NCI-H345 treated with DMSO at 0.1 percent for 48 hours (cell line): ENCODE measurements at regions not wholly inside any gene's neighbourhood (a gene's known extent, or its start where the extent isn't known, plus 50 kb on each side); places are given as distances from the start of the nearest gene placed in this dataset.

ENCODE experiments used
- DNase-seq: peaks from one replicate; lab custom pipeline; 2025; ENCODE audit not compliant: unreplicated experiment; lab: John Stamatoyannopoulos, UW

DNA sequence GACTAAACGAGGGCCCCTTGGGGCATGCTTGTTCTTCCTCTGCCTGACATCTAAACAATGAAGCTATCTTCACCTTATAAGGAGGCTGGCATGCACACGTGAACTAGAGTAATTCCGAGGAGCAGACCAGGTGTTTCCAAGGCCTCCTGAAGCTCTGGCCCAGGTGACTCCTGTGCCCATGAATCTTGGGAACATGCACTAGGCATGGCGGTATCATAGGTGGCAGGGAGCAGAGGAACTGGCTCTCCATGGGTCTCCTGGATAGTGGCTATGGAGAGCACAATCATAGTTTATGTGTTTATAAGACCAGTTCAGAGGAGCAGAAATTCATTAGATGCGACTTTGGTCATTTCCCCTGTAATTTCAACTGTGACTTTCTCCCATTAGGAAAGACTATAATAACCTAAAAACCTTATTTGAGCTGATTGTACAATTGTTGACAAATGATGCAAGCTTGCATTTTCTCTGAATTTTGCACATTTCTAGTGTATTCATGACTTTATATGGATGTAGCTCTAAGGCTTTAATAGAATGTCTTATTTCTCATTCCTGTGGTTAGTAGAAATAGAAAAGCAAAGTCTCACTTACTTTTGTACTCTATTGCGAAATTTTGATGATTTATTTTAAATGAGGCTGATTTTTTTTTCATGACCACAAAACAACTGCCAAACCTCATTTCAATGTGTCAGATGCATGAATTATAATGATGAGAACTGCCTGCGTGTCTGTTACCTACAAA is 135.3 kb upstream of the RPS23 start:
- DNase-seq = no peak

DNA sequence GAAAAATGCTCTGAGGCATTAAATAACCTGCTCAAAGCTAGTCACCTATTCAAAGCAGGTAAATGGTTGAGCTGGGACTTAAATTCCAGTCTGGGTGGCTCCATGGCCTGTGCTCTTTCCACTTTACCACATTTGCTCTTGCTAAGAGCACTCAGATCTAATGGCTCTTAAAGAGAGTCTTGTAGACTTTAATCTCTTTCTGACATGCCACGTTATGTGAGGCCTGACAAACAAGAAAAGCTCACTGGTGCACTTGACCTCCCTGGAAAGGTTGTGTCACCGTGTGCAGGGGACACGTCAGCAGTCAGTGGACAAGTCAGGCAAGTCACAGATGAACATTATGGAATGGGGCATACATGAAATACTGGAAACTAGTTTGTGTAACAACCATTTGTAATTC is 129.9 kb upstream of the RPS23 start:
- no peak for DNase-seq

DNA sequence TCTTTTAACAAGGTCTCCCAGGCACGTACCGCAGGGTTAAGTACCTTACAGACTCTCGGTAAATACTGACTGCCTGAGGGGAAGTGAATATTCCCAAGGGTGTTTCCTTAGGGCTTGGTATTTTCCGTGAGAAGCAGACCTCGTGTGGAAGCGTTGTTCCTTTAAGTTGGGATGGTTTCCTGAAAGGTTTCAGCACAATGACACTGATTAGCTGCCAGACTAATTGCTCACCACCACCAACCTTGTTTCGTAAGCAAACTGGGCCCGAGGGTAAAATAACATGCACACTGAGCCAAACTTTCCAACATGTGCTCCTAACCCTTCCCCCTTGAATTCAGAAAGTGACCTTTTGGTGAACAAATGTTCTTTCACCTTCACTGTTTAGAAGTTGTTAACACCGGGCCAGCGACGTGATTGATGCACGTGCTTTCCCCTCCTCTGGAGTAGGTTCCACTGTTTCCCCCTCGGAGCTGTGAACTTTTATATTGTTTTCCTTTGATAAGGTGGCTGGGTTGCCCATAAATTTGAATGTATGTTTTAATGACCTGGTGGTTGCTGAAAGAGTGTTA is 128.1 kb upstream of the RPS23 start:
- DNase-seq = no peak

GRCh38 chr5:82405618-82406204 is 127.6 kb upstream of the RPS23 start:
- DNase-seq = no peak

- DNase-seq = no peak
These were observed 127.0 kb upstream of the RPS23 start for GRCh38 chr5:82405161-82405560.

- no peak for DNase-seq
These were observed 126.3 kb upstream of the RPS23 start for GRCh38 chr5:82404382-82404945.

GRCh38 chr5:82403724-82404123 is 125.6 kb upstream of the RPS23 start:
- DNase-seq = no peak

DNA sequence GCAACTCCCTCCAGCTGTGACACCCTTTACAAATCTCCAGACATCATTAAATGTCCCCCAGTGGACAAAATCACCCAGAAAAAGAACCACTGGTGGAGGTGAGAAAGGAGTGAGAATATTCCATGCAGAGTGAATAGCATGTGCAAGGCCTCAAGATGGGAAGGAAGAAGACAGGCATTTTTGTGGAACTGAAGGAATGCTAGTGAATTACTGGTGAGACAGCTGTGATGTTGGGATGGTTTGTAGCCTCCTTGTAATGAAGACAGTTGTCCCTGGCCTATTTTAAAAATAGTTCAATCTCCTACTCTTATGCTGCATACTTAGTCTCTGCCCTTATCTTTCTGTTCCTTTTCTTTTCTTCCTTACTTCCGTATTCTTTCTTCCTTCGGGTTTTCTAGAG is 124.9 kb upstream of the RPS23 start:
- no peak for DNase-seq

DNA sequence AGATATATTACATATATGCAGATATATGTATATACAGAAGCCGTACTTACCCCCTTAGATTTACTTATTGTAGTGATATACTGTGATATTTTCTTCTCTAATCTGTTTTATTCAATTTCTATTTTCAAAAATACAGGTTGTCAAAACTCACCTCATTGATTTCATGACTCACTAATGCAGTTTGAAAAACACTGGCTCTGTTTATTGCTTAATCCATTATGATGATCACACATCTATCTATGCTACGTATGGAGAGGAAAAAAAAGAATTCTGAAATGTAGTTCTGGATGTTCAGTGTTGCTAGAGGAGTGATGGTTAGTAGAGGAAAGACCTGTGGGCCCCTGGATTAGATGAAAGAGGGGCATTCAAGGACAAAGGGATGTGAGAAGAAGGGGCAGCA is 121.0 kb upstream of the RPS23 start:
- no peak for DNase-seq

DNA sequence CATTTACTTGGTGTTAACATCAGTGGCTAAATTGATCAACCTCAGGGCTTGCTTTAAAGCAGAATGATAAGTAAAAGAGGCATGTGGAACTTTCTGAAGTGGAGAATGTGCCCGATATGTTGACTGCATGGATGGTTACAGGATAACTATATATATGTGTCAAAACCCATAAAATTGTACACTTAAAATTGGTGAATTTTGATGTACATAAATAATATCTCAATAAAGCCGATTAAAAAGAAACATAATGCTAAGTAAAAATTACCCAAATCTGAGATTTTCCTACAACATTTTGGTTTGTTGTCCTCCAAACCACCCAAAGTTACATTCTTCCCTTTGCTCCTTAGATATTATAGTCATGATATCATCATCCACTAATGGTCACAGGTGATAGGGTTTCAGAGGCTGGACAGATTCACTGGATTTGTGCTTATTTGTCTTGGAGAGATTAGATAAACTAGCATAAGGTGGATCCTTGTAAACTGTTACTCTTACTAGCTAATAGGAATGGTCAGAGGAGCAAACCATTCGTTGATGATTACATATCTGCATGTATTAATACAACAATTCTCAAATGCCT is 119.7 kb upstream of the RPS23 start:
- DNase-seq = no peak

DNA sequence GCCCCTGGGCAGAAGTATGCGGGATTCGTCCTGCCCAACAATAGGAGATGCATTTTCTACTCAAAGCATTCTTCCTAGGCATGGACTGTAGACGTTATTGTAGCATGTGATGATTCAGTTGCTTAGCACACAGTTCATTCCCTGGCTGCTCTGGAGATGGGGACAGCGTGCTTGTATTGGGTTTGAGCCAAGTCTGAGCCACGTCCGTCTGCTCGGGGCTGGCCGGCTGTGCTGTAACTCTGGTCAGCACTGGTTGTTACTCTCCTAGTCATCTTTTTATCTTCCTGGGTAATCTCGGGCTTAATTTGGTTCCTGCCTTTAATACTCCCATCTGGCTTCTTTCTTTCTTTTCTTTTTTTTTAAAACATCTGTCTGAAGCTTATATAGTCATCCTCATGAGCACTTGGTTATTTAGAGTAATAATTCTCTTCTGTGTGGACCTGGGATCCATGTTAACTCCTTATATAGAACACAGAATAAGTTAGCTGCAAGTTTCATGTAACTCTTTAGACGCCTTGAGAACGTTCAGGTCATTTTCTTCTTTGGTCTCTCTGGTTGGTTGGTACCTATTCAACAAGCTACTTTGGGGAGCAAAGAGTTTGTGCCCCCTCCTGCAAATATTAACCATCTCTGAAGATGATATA is 118.8 kb upstream of the RPS23 start:
- DNase-seq = no peak

DNA sequence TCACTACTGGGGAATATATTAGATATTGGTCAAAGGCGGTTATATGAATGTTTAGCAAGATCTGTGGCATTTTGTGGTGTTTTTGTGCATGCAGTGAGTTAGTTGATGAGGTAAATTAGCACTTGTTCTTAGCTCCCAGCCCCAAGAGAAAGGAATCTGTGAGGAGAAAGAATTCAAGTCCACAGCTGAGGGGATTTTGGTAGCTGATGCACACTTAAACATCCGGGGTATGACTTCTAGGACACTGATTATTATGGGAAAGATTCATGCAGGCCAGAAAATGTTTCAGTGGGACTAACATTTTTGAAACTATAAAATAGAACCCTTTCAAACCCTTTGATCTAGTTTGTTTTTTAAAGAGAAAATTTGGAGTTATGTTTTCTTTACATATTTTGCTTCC is 118.2 kb upstream of the RPS23 start:
- DNase-seq = no peak

DNA sequence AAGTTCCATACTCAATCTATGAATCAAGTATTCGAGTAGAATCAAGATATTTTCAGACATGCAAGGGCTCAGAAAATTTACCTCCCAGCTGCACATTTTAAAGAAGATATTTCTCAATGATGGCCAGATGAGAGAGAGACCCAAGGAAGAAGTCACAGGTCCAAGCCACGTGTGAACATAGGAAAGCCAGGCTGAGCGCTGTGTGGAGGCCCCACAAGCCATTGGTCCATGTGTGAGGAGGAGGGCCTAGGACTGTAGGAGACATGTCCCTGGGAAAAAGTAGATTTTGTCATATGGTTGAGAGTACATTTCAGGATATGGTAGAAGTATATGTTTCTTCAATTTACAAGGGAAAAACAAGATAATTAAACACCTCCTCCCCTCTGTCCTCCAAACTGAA is 115.8 kb upstream of the RPS23 start:
- no peak for DNase-seq

DNA sequence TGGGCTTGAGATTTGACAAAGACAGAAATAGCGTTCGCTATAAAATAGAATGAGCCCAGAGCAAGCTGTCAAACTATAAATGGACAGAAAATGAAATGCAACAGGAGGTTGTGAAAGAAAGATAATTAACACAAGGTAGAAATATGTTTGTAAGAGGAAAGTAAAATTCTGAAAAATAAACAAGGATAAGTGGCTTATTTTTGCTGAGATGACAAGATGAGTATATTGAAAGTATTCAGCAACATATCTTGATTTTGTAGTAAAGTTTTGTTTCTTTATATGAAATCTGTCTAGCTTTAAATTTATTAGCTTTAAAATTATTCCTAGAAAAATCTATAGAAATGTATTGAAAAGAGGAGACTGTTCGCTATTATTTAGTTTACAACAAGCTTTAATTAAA is 111.9 kb upstream of the RPS23 start:
- no peak for DNase-seq

DNA sequence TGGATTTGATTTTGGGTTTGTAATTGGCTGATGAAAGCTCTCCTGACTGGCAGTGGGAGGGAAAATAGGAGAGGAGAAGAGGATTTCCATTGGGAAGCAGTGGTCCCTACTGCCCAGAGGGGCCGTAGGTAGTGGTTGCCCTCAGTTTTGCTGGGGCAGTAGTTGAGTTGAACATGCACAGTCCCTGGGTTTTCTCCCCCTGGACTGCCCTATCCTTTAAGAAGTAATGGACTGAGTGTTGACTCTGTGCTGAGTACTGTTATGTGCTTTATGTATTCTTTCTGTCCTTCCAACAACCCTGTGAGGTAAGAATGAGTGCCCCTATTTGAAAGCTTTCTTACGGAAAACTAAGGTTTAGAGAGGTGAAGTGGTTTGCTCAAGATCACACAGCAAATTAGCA is 111.2 kb upstream of the RPS23 start:
- no peak for DNase-seq

- DNase-seq = no peak
These were observed 110.0 kb upstream of the RPS23 start for GRCh38 chr5:82388181-82388580.

DNA sequence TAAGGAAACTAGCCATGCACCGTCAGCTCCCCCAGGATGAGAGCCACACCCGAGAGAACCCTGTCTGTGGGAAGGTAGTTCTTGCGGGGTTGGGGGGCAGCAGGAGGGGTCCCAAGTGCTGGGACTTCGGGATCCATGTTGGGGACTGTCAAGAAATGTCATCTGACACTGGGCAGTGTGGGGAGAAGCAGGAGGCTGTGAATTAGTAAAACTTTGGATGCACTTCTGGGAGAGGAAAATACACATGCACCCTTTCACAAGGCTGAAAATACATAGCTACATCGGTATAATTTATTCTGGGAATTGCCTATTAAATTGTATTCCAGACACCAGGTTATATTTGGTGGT is 109.6 kb upstream of the RPS23 start:
- no peak for DNase-seq

GRCh38 chr5:82387001-82387818 is 109.1 kb upstream of the RPS23 start:
- peak; percentile 61 for DNase-seq

- DNase-seq = peak; percentile 61
These were observed 108.4 kb upstream of the RPS23 start for GRCh38 chr5:82386576-82386975.

- no peak for DNase-seq
These were observed 106.0 kb upstream of the RPS23 start for GRCh38 chr5:82384034-82384750.
